Aorta (tissue), 5 donors: ENCODE measurements at regions not wholly inside any gene's neighbourhood (a gene's known extent, or its start where the extent isn't known, plus 50 kb on each side); places are given as distances from the start of the nearest gene placed in this dataset.

Source experiments
- ATAC-seq: fragments of 200-7000 bp; cut with Tn5 transposase; one replicate; pipeline ENCODE4 v1.9.1; 2022; ENCODE audit warnings: moderate library complexity; ENCODE audit not compliant: low FRiP score
- DNase-seq, 2 donors: peaks; one replicate each; pipeline ENCODE4 v3.0.0-alpha.2; 2020
- H3K27ac ChIP-seq, 2 donors: one replicate each; pipeline ENCODE4 v1.5.1; 2013; ENCODE audit warnings: low read length in 2 of 2, mild to moderate bottlenecking in 2 of 2, moderate library complexity in 2 of 2, control low read depth in 1 of 2, inconsistent platforms in 1 of 2, low read depth in 1 of 2
- H3K27me3 ChIP-seq, 2 donors: one replicate each; pipeline ENCODE4 v1.6.1; 2013; ENCODE audit warnings: control low read depth in 1 of 2, low read length in 1 of 2, mild to moderate bottlenecking in 1 of 2, moderate library complexity in 1 of 2; ENCODE audit not compliant: insufficient read depth in 2 of 2, control insufficient read depth in 1 of 2
- H3K36me3 ChIP-seq, 2 donors: one replicate each; pipeline ENCODE4 v1.6.1; 2013; ENCODE audit warnings: control low read depth in 1 of 2, low read length in 1 of 2, mild to moderate bottlenecking in 1 of 2; ENCODE audit not compliant: insufficient read depth in 2 of 2, control insufficient read depth in 1 of 2
- H3K4me1 ChIP-seq, 2 donors: one replicate each; pipeline ENCODE4 v1.6.1; 2013; ENCODE audit warnings: low read length in 2 of 2, control low read depth in 1 of 2, mild to moderate bottlenecking in 1 of 2, moderate library complexity in 1 of 2; ENCODE audit not compliant: insufficient read depth in 2 of 2, control insufficient read depth in 1 of 2
- H3K4me3 ChIP-seq, 2 donors: one replicate each; pipeline ENCODE4 v1.5.1; 2013; ENCODE audit warnings: low read length in 2 of 2, control low read depth in 1 of 2, mild to moderate bottlenecking in 1 of 2
- H3K9me3 ChIP-seq: one replicate; pipeline ENCODE4 v1.6.1; 2013; ENCODE audit warnings: mild to moderate bottlenecking, low read length; ENCODE audit not compliant: control insufficient read depth
- WGBS, 2 donors: extraction: QIAGEN DNeasy Blood & Tissue Kit; methylation state at CpG; one replicate each; pipeline ENCODE4 v1.1.7; 2013; 5-methylcytosine and 5-hydroxymethylcytosine counted together
- intact Hi-C, 2 donors: fragments of 100-400 bp; cut with DNase I; formaldehyde crosslinking; loops; one replicate each; pipeline versions ENCODE4 v1.14.2 to v1.15.0; 2022
- donor health status: healthy with polysubstance abuse.
- donor health status: Bipolar disorder and iron deficiency.
- donor health status: DM: no; HTN: no; CAD: no.
- donor health status: DM: no; HTN: no; CAD: no.
- donor health status: DM: yes; HTN: yes; CAD: no.

DNA sequence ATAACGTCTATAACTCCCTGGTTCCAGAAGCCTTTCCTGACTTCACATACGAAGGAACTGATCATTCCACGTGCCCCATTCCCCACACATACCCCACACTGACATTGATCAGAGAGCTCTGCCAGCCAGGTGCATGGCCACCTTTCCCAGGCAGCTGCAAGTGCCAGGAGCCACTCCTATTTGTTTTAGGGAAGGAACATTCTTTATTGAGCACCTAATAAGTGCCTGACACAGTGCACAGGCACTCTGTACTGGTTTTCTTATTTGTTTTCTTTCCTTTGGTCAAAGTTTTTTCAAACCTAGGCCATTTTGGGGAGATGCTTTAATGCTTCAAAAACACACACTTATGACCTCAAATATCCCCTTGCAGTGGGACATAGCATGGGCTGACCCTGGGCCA lies 50.0 kb downstream of the PITPNM2 start:
- H3K27me3 ChIP-seq: no peaks in the 10 kb centered on the region
- 94 to 97% methylated on average over 3 of the region's 3 CpGs for WGBS, 2 donors
- no peak overlapping the region for H3K27ac ChIP-seq
- H3K4me1 ChIP-seq: no peaks in the 10 kb centered on the region
- H3K9me3 ChIP-seq: no peaks in the 10 kb centered on the region
- DNase-seq (no peak), ATAC-seq (no peak)
- intact Hi-C loops: no loop called here
- no peak overlapping the region for H3K4me3 ChIP-seq
- no peaks in the 10 kb centered on the region for H3K36me3 ChIP-seq

DNA sequence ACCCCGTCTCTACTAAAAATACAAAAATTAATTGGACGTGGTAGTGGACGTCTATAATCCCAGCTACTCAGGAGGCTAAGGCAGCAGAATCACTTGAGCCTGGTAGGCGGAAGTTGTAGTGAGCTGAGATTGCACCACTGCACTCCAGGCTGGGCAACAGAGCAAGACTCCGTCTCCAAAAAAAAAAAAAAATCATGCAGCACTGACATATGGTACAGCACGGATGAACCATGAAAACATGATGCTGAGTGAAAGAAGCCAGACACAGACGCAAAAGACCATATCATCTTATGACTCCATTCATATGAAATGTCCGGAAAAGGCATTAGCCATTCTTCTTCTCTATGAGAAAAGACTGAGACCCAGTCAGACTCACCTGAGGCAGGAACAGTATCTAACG lies 50.4 kb downstream of the PITPNM2 start:
- WGBS, 2 donors: 91 to 95% methylated on average over 9 of the region's 9 CpGs

DNA sequence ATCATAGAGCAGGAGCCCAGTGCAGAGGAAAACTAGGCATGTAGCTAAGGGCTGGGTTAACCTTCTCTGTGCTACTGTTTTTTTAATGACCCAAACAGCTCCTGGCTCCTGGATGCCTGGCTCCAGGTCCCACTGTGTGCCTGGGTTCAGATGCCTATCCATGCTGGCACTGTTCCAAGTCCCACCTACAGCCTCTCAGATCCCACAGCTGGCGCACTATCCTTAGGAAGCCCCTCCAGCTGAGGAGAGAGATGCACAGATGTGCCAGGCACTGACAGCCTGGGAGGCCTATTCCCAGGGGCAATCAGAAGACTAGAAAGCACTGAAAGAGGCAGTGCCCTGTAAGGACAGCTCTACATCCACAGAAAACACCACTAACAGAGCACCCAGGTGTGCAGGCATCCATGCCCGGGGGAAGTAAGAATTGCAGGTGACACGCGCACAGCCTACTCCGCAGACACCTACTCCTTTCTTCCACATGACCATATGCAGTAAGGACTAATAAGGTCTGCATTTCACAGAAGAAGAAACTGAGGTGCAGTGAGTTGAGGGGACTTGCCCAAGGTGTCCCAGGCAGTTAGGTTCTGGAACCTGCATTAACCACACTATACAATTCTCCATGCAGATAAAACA lies 51.2 kb downstream of the PITPNM2 start:
- WGBS, 2 donors: 97% methylated on average over 5 of the region's 5 CpGs
- H3K4me1 ChIP-seq: no peaks in the 10 kb centered on the region
- no peak overlapping the region for H3K27ac ChIP-seq
- H3K9me3 ChIP-seq: no peaks in the 10 kb centered on the region
- intact Hi-C loops: no loop called here
- no peak overlapping the region for H3K4me3 ChIP-seq
- no peaks in the 10 kb centered on the region for H3K36me3 ChIP-seq
- DNase-seq: no peak
- no peaks in the 10 kb centered on the region for H3K27me3 ChIP-seq
- no peak for ATAC-seq

More for the DNA sequence above, 50.4 kb downstream of the PITPNM2 start:
- intact Hi-C loops: no loop called here
- Histone ChIP-seq H3K36me3 (no peaks in the 10 kb centered on the region), H3K4me3 (no peak overlapping the region), H3K27me3 (no peaks in the 10 kb centered on the region), H3K4me1 (no peaks in the 10 kb centered on the region), H3K9me3 (no peaks in the 10 kb centered on the region), H3K27ac (no peak overlapping the region)
- DNase-seq: no peak
- ATAC-seq: no peak

DNA sequence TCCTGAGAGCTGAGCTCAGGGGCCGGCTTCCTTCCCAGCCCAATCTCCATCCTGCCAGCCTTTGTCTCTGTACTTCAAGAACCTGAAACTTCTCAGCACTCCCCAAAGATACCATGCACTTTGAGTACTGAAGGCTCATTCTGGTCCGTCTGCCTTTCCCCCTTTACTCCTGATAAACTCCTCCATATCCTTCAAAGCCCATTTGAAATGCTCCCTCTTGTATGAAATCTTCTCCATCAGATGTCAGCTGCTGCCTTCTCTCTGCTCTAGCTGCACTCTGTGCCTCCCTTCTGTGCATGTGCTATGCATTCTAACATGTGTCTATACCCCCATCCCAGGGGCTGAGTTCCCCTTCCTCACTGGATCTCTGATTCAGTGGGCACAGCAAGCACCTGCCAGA lies 52.1 kb downstream of the PITPNM2 start:
- no peak overlapping the region for H3K4me3 ChIP-seq
- no peak overlapping the region for H3K27ac ChIP-seq
- intact Hi-C loops: no loop called here
- ATAC-seq: no peak
- no peaks in the 10 kb centered on the region for H3K9me3 ChIP-seq
- 93 to 95% methylated on average over 2 of the region's 2 CpGs for WGBS, 2 donors
- H3K27me3 ChIP-seq: no peaks in the 10 kb centered on the region
- DNase-seq: no peak
- H3K36me3 ChIP-seq: no peaks in the 10 kb centered on the region
- H3K4me1 ChIP-seq: no peaks in the 10 kb centered on the region

DNA sequence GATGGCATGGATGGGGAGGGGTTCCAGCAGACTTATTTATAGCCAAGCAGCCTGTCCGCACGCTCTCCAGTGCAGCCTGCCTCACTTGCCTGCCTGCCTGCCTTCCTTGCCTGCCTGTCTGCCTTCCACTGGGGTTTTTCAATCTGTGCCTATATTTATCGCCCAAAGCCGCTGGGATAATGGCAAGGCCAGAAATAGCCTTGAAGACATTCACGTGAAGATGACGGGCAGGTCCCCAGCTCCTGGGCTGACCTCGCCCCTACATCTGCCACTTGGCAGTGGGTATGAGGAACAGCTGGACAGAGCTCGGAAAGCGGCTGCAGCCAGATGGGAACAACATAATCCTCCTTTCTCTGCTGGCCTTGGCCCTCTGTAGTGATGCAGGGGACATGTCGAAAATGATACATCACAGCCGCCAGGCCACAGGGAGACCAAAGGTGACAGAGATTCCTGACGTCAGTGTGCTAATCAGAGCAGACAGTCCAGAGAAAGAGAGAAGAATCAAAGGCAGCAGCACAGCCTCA lies 53.3 kb downstream of the PITPNM2 start:
- H3K27ac ChIP-seq: no peak overlapping the region
- intact Hi-C loops: no loop called here
- H3K36me3 ChIP-seq: no peaks in the 10 kb centered on the region
- no peaks in the 10 kb centered on the region for H3K27me3 ChIP-seq
- 23 to 31% methylated on average over 12 of the region's 12 CpGs for WGBS, 2 donors
- no peak overlapping the region for H3K4me3 ChIP-seq
- ATAC-seq (peak; percentile 24), DNase-seq (no peak)
- no peaks in the 10 kb centered on the region for H3K9me3 ChIP-seq
- H3K4me1 ChIP-seq: no peaks in the 10 kb centered on the region

DNA sequence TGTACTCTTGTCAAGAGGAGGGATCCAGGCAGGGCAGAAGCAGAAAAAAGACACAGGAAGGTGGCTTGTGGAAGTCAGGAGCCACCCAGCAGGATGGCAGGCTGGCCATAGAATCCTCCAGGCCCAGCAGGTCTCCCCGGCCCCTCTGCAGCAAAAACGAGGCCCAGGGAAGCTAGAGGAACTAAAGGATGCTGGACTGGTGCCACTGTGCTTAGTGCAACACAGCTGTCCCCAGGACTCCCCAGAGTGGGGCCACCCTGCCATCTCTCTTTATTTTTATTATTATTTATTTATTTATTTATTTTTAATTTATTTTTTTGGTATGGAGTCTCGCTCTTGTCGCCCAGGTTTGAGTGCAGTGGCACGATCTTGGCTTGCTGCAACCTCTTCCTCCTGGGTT lies 54.1 kb downstream of the PITPNM2 start:
- H3K27ac ChIP-seq: no peak overlapping the region
- no peaks in the 10 kb centered on the region for H3K9me3 ChIP-seq
- WGBS, 2 donors: 90 to 92% methylated on average over 5 of the region's 5 CpGs
- no peaks in the 10 kb centered on the region for H3K27me3 ChIP-seq
- H3K4me1 ChIP-seq: no peaks in the 10 kb centered on the region
- DNase-seq (no peak), ATAC-seq (no peak)
- H3K4me3 ChIP-seq: no peak overlapping the region
- no peaks in the 10 kb centered on the region for H3K36me3 ChIP-seq
- intact Hi-C loops: no loop called here

DNA sequence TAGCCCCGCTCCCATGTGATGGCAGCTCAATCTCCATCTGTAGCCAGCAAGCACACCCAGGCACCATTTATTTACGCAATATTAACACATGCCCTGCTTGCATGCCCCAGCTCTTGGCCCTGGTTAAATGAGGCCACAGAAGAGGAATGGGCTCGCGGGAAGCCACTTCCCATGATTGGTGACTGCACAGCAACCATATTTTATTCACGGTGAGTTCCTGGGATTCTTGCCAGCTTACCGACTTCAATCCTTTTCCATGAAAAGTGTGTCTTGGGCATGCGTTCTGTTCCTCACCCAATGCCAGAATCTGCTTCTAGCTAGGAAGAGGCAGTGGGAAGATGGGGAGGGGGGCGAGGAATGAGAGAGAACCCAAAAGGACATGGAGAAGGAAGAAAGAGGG lies 54.7 kb downstream of the PITPNM2 start:
- WGBS, 2 donors: 69 to 78% methylated on average over 8 of the region's 8 CpGs
- Histone ChIP-seq H3K27ac (no peak overlapping the region), H3K4me3 (no peak overlapping the region), H3K36me3 (no peaks in the 10 kb centered on the region), H3K27me3 (no peaks in the 10 kb centered on the region), H3K4me1 (no peaks in the 10 kb centered on the region), H3K9me3 (no peaks in the 10 kb centered on the region)
- ATAC-seq (no peak), DNase-seq (no peak)
- intact Hi-C loops: no loop called here

DNA sequence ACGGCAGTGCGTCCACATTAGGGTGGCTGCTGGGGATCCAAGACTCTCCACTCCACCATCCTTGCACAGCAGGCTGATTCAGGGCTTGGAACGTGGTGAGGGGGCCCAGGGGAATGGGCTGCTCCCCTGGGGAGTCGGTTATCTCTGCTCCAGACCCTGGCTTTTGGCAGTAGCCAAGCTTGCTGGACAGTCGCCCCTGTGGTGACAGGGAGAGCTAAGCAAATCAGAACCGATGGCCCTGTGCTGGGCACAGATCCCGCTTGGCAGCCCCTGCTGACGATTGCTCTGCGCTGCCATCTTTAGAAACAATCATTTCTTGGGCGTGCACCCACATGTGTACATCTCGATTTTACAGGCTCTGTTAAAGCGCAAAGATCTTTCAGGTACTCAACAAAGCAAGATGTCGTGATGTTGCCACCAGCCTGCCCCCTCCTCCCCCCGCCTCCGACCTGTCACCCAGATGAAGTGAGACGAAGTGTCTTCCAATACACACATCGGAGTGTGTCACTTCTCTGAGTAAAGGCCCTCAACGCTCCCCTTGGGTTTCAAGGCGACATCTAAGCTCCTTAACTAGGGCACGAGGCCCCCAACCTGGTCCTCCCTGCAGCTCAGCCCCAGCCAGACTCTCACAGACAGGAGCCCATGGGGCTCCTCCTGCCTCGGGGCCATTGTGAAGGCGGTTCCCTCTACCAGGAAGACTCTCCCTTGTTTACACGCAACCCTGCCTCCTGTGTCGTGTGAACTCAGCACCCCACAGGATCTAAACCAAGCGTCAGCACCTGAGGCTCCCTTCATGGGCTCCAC lies 55.6 kb downstream of the PITPNM2 start:
- DNase-seq (no peak), ATAC-seq (peak; percentile 28)
- Histone ChIP-seq H3K36me3 (no peaks in the 10 kb centered on the region), H3K27ac (peak overlapping the region; percentile 41 to 46), H3K27me3 (no peaks in the 10 kb centered on the region), H3K4me1 (no peaks in the 10 kb centered on the region), H3K4me3 (no peak overlapping the region), H3K9me3 (no peaks in the 10 kb centered on the region)
- intact Hi-C loops: no loop called here
- 47 to 55% methylated on average over 25 of the region's 25 CpGs for WGBS, 2 donors
